Neural crest cell (in vitro differentiated cells): ENCODE measurements at regions not wholly inside any gene's neighbourhood (a gene's known extent, or its start where the extent isn't known, plus 50 kb on each side); places are given as distances from the start of the nearest gene placed in this dataset.

Experiments
- DNase-seq: peaks from one replicate; pipeline ENCODE4 v3.0.0; 2021; ENCODE audit warnings: low read depth, mixed read lengths, low spot score
- H3K27ac Mint-ChIP-seq: one replicate; pipeline ENCODE4 v1.8.0; 2021; ENCODE audit warnings: mild to moderate bottlenecking, mixed read lengths; ENCODE audit not compliant: unreplicated experiment
- H3K27me3 Mint-ChIP-seq: 2 replicates; pipeline ENCODE4 v1.8.0; 2021; ENCODE audit warnings: low read depth, mild to moderate bottlenecking, mixed read lengths
- H3K36me3 Mint-ChIP-seq: 2 replicates; pipeline ENCODE4 v1.8.0; 2021; ENCODE audit warnings: low read depth, mild to moderate bottlenecking, mixed read lengths
- H3K4me1 Mint-ChIP-seq: 2 replicates; pipeline ENCODE4 v1.8.0; 2021; ENCODE audit warnings: mixed read lengths
- H3K4me3 Mint-ChIP-seq: one replicate; pipeline ENCODE4 v1.8.0; 2021; ENCODE audit warnings: mild to moderate bottlenecking, mixed read lengths
- H3K9me3 Mint-ChIP-seq: 2 replicates; pipeline ENCODE4 v1.8.0; 2021; ENCODE audit warnings: mixed read lengths
- TF ChIP-seq, protein P1 (sequence below): fragments of 200-600 bp; sonication (generic); conservative IDR thresholded peaks from 2 replicates; pipeline ENCODE4 v1.5.0; 2021; ENCODE audit warnings: antibody characterized with exemption, mild to moderate bottlenecking

DNA sequence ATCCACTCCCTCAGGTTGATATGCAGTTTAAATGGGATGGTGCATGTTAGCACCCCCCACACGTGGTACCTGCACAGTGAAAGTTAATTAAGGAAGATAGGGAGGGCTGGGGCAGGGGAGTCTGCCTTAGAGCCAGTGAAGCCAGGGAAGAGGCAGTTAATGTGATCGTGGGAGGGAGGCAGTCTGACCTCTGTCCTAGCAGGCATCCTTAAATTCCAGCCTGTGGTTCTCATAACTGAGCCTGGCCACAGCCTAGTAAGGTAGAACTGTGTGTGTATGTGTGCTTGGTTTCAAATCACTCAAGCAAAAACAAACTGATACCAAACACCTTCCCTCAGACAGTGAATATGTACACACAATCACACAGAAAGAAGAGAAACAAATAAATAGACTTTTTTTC is 319.1 kb upstream of the TLE3 start:
- H3K4me1 Mint-ChIP-seq: peaks cover 21% of the 10 kb centered on the region
- no peak for DNase-seq
- TF ChIP-seq, protein P1, sequence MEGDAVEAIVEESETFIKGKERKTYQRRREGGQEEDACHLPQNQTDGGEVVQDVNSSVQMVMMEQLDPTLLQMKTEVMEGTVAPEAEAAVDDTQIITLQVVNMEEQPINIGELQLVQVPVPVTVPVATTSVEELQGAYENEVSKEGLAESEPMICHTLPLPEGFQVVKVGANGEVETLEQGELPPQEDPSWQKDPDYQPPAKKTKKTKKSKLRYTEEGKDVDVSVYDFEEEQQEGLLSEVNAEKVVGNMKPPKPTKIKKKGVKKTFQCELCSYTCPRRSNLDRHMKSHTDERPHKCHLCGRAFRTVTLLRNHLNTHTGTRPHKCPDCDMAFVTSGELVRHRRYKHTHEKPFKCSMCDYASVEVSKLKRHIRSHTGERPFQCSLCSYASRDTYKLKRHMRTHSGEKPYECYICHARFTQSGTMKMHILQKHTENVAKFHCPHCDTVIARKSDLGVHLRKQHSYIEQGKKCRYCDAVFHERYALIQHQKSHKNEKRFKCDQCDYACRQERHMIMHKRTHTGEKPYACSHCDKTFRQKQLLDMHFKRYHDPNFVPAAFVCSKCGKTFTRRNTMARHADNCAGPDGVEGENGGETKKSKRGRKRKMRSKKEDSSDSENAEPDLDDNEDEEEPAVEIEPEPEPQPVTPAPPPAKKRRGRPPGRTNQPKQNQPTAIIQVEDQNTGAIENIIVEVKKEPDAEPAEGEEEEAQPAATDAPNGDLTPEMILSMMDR: no peak
- no peaks in the 10 kb centered on the region for H3K9me3 Mint-ChIP-seq
- H3K36me3 Mint-ChIP-seq: no peaks in the 10 kb centered on the region
- no peak overlapping the region for H3K27ac Mint-ChIP-seq
- no peak overlapping the region for H3K4me3 Mint-ChIP-seq
- peaks cover 2% of the 10 kb centered on the region for H3K27me3 Mint-ChIP-seq

DNA sequence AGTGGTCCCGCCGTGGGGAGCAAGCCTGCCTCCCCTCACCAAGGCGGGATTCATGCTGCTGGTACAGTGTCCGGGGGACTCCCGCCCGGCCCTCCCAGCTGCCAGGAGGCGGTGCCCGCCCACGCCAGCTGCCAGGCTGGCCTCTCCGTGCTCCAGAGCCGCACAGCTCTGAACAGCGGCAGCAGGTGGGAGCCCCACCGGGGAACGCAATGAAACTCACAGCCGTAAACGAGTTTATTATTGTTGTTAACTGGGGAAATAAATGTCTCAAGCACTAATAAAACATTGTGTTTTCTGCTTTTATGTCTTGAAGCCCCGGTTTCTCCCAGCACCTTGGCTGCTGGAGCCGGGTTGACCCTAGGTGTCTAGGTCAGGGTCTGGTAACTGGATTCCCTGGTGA is 317.7 kb upstream of the TLE3 start:
- Mint-ChIP-seq H3K9me3 (no peaks in the 10 kb centered on the region), H3K4me3 (no peak overlapping the region), H3K36me3 (no peaks in the 10 kb centered on the region), H3K4me1 (peaks cover 16% of the 10 kb centered on the region), H3K27me3 (peaks cover 2% of the 10 kb centered on the region), H3K27ac (no peak overlapping the region)
- TF ChIP-seq, protein P1: no peak
- DNase-seq: no peak

DNA sequence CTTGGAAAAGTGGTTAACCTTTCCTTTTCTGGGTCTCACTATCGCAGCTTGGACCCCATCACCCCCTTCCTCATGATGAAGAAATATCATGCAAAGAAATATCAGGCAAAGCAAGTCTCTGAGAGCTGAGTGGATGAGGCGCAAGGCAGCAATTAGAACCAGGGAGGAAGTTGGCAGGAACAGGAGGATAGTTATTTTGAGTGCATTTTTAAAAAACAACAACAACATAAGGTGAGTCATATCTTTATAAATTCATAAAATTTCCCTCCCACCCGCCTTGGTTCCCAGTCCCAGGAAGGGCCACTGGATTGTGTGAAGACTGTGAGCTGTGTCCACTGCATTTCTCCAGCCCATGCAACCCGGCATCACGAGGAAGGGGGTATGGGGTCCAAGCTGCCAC is 316.9 kb upstream of the TLE3 start:
- no peaks in the 10 kb centered on the region for H3K36me3 Mint-ChIP-seq
- TF ChIP-seq, protein P1: no peak
- no peaks in the 10 kb centered on the region for H3K9me3 Mint-ChIP-seq
- peaks cover 2% of the 10 kb centered on the region for H3K27me3 Mint-ChIP-seq
- peaks cover 18% of the 10 kb centered on the region for H3K4me1 Mint-ChIP-seq
- no peak overlapping the region for H3K27ac Mint-ChIP-seq
- H3K4me3 Mint-ChIP-seq: no peak overlapping the region
- no peak for DNase-seq

DNA sequence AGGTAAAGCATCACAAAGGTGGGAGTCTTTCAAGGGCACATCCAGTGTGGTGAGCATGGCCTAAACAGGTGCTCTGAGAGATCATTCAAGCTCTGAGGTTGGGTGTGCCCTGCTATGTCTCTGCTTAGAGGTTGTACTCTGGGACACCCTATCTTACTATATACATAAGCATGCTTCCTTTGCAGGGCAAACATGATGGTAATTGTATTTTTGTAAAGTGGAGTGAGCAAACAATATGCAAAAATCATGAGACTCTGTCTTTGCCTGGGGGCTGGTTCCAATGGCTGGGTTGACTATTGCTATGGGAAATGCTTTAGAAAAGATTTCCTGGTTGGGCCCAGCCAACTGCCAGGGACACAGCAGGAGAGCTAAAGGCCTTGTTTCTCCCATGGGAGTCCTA is 315.1 kb upstream of the TLE3 start:
- Mint-ChIP-seq H3K4me3 (no peak overlapping the region), H3K27ac (no peak overlapping the region), H3K27me3 (peaks cover 3% of the 10 kb centered on the region), H3K36me3 (peaks cover 3% of the 10 kb centered on the region), H3K4me1 (peaks cover 15% of the 10 kb centered on the region), H3K9me3 (peaks cover 7% of the 10 kb centered on the region)
- no peak for DNase-seq
- TF ChIP-seq, protein P1: no peak

DNA sequence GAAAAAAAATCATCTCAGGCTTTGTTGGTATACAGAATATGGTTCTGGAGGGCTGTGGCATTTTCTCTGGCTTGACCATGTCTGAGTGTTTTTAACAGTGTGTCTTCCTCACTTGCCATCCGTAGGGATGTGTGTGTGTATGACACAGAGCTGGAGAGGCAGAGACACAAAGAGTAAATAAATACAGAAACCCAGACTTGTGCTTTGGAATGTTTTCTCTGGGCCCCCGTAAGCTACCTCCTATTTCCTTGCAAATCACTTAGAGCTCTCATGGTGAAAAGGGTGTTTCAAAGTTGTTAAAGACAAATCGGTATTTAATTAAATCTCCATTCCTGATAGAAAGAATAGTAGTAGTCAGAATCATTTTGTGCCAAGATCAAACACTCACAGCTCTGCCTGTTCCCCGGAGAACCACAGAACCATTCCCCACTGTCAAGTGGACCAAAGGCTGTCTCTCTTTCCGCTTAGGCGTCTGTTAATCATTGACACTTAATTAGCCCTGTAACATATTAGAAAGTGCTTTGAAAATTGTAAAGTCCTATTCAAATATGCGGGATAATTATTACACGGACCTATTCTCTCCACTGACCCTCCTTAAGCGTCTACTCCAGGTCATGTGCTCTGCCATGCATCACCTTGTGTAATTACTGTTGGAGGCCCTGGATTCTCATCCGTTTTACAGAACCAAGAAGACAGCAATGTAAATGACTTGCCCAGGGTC is 313.6 kb upstream of the TLE3 start:
- Mint-ChIP-seq H3K36me3 (peaks cover 6% of the 10 kb centered on the region), H3K4me1 (peaks cover 29% of the 10 kb centered on the region), H3K27ac (no peak overlapping the region), H3K4me3 (no peak overlapping the region), H3K9me3 (peaks cover 10% of the 10 kb centered on the region), H3K27me3 (peaks cover 2% of the 10 kb centered on the region)
- TF ChIP-seq, protein P1: no peak
- DNase-seq: no peak
